Sigmoid colon (tissue), 3 donors: ENCODE measurements at regions not wholly inside any gene's neighbourhood (a gene's known extent, or its start where the extent isn't known, plus 50 kb on each side); places are given as distances from the start of the nearest gene placed in this dataset.

Experiments used
- CTCF ChIP-seq, 4 experiments: fragments of 450-650 bp in 3 of 4; fragments of 200-600 bp in 1 of 4; IDR thresholded peaks; one replicate each; pipeline ENCODE4 v1.5.1; 2016 to 2019; ENCODE audit warnings: antibody characterized with exemption in 4 of 4, mild to moderate bottlenecking in 3 of 4, moderate library complexity in 2 of 4
- POLR2A ChIP-seq, 2 donors: fragments of 450-650 bp; IDR thresholded peaks; one replicate each; pipeline ENCODE4 v1.6.1; 2016; ENCODE audit warnings: antibody characterized with exemption in 2 of 2, mild to moderate bottlenecking in 2 of 2, moderate library complexity in 2 of 2

- TF ChIP-seq CTCF (IDR thresholded peaks at IDR 0.05) (no peak), POLR2A (IDR thresholded peaks at IDR 0.05) (no peak)
Measured at GRCh38 chrX:51098046-51098445, 187.5 kb downstream of the BMP15 start.
